Neutrophil (primary cell): ENCODE measurements at regions not wholly inside any gene's neighbourhood (a gene's known extent, or its start where the extent isn't known, plus 50 kb on each side); places are given as distances from the start of the nearest gene placed in this dataset.

Source experiments
- H3K27ac ChIP-seq: fragments of 200-600 bp; sonication (generic); 2 replicates; pipeline ENCODE4 v1.5.1; 2016; ENCODE audit warnings: mild to moderate bottlenecking, moderate library complexity
- H3K27me3 ChIP-seq: fragments of 200-600 bp; sonication (generic); 2 replicates; pipeline ENCODE4 v1.6.0; 2016; ENCODE audit warnings: mild to moderate bottlenecking
- H3K36me3 ChIP-seq: fragments of 200-600 bp; sonication (generic); 2 replicates; pipeline ENCODE4 v1.5.1; 2017
- H3K4me1 ChIP-seq, 2 experiments: fragments of 200-600 bp in 1 of 2; sonication (generic) in 1 of 2; 1 replicate in 1 of 2; 2 replicates in 1 of 2; pipeline versions ENCODE4 v1.5.1 to v1.6.1; 2013 to 2016; ENCODE audit warnings: low read depth in 1 of 2, low read length in 1 of 2, mild to moderate bottlenecking in 1 of 2, moderate library complexity in 1 of 2; ENCODE audit not compliant: control insufficient read depth in 1 of 2, insufficient read depth in 1 of 2
- H3K4me3 ChIP-seq, 2 experiments: fragments of 200-600 bp in 1 of 2; sonication (generic) in 1 of 2; 1 replicate in 1 of 2; 2 replicates in 1 of 2; pipeline ENCODE4 v1.5.1; 2013 to 2016; ENCODE audit warnings: low read depth in 1 of 2, low read length in 1 of 2, mild to moderate bottlenecking in 1 of 2, moderate library complexity in 1 of 2
- H3K9me3 ChIP-seq: fragments of 200-600 bp; sonication (generic); 2 replicates; pipeline ENCODE4 v1.5.1; 2016
- TF ChIP-seq, protein P1 (sequence below): fragments of 200-600 bp; sonication (generic); IDR thresholded peaks from 2 replicates; pipeline ENCODE4 v1.5.1; 2016; ENCODE audit warnings: antibody characterized with exemption

DNA sequence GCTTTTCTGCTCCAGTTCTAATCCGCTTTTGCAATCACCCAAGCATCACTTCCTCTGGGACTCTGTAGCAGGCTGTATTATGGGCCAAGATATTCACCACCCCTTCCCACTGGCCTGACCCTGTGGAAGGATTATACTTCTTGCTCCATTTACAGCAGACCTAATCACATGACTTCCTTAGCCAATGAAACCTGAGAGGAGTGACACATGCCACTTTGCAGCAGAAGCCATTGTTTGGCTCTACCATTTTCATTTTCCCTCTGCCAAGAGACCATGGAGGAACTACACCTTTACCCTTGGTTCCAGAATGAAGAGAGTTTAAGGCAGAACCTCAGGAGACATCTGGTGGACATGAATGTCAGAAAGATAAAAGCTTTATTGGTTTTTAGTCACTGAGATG, 134.9 kb upstream of the HSD17B12 start:
- Histone ChIP-seq H3K36me3 (no peaks in the 10 kb centered on the region), H3K4me3 (no peak overlapping the region), H3K4me1 (no peaks in the 10 kb centered on the region), H3K27me3 (peaks cover 76% of the 10 kb centered on the region), H3K27ac (no peak overlapping the region), H3K9me3 (no peaks in the 10 kb centered on the region)
- TF ChIP-seq, protein P1, sequence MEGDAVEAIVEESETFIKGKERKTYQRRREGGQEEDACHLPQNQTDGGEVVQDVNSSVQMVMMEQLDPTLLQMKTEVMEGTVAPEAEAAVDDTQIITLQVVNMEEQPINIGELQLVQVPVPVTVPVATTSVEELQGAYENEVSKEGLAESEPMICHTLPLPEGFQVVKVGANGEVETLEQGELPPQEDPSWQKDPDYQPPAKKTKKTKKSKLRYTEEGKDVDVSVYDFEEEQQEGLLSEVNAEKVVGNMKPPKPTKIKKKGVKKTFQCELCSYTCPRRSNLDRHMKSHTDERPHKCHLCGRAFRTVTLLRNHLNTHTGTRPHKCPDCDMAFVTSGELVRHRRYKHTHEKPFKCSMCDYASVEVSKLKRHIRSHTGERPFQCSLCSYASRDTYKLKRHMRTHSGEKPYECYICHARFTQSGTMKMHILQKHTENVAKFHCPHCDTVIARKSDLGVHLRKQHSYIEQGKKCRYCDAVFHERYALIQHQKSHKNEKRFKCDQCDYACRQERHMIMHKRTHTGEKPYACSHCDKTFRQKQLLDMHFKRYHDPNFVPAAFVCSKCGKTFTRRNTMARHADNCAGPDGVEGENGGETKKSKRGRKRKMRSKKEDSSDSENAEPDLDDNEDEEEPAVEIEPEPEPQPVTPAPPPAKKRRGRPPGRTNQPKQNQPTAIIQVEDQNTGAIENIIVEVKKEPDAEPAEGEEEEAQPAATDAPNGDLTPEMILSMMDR, result no peak

GRCh38 chr11:43546561-43547429, 133.7 kb upstream of the HSD17B12 start:
- no peaks in the 10 kb centered on the region for H3K4me1 ChIP-seq
- H3K36me3 ChIP-seq, result no peaks in the 10 kb centered on the region
- H3K4me3 ChIP-seq, result no peak overlapping the region
- peaks cover 87% of the 10 kb centered on the region for H3K27me3 ChIP-seq
- no peaks in the 10 kb centered on the region for H3K9me3 ChIP-seq
- TF ChIP-seq, protein P1, result no peak
- no peak overlapping the region for H3K27ac ChIP-seq

DNA sequence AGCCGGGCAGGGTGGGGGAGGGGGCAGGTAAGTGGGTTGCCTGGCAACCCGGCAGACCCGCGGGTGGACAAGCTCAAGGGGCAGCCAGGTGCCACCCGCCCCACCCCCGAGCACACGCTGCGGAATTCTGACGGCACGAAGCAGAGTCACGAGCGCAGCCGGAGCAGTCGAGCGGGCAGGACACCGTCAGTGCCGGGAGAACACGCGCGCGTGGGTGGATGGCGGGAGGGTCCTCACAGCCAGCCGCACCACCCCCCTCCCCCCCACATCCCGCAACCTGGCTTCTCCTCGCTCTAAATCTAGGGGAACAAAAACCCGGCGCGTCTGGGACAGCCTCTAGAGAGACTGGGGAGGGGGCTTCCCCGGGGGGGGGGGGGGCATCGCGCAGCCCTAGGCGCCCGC, 133.1 kb upstream of the HSD17B12 start:
- H3K4me1 ChIP-seq, result no peaks in the 10 kb centered on the region
- H3K27me3 ChIP-seq, result peaks cover 93% of the 10 kb centered on the region
- H3K27ac ChIP-seq, result no peak overlapping the region
- H3K4me3 ChIP-seq, result no peak overlapping the region
- no peaks in the 10 kb centered on the region for H3K36me3 ChIP-seq
- TF ChIP-seq, protein P1, result no peak
- H3K9me3 ChIP-seq, result no peaks in the 10 kb centered on the region

GRCh38 chr11:43547889-43548381, 132.6 kb upstream of the HSD17B12 start:
- no peak overlapping the region for H3K27ac ChIP-seq
- H3K9me3 ChIP-seq, result no peaks in the 10 kb centered on the region
- no peaks in the 10 kb centered on the region for H3K36me3 ChIP-seq
- TF ChIP-seq, protein P1, result no peak
- H3K4me1 ChIP-seq, result no peaks in the 10 kb centered on the region
- H3K4me3 ChIP-seq, result no peak overlapping the region
- peaks cover 95% of the 10 kb centered on the region for H3K27me3 ChIP-seq

GRCh38 chr11:43548916-43549315, 131.6 kb upstream of the HSD17B12 start:
- Histone ChIP-seq H3K4me3 (no peak overlapping the region), H3K27ac (no peak overlapping the region), H3K9me3 (no peaks in the 10 kb centered on the region), H3K4me1 (no peaks in the 10 kb centered on the region), H3K27me3 (peaks cover 96% of the 10 kb centered on the region), H3K36me3 (no peaks in the 10 kb centered on the region)
- TF ChIP-seq, protein P1, result no peak
